NCI-H2107 treated with DMSO at 0.1 percent for 48 hours (cell line): ENCODE measurements at regions not wholly inside any gene's neighbourhood (a gene's known extent, or its start where the extent isn't known, plus 50 kb on each side); places are given as distances from the start of the nearest gene placed in this dataset.
A peak's percentile ranks its signal among the peaks of the same experiment; 100 is the strongest.
"Not testable (repeated sequence)": the region's sequence is repeated elsewhere in the genome, so short reads cannot be mapped to it uniquely, and the experiment has no call there.

Experiments
- DNase-seq: peaks from one replicate; lab custom pipeline; 2025; ENCODE audit not compliant: unreplicated experiment; lab: John Stamatoyannopoulos, UW

GRCh38 chr3:182388506-182388905, 404.8 kb upstream of the ATP11B start:
- no peak for DNase-seq

GRCh38 chr3:182389071-182389815, 404.1 kb upstream of the ATP11B start:
- peak; percentile 99 for DNase-seq

DNA sequence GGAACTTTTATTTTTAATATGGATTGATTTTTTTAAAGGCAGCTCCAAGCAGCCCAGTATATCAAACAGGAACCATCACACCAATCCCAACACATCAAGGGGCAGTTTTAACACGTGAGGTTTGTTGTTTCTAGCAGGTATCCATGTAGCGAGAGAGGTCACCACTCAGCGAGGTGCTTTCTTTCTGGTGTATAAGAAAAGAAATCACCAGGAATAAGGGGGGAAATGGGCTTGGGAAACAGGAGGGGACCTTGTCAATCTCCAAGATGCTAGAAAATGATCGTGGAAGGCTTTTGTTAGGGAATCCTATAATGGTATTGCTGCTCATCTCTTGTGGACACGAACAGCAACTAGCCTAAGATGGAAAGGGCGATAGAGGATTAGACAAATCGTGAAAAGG, 402.9 kb upstream of the ATP11B start:
- DNase-seq = no peak

- DNase-seq = no peak
Observed at GRCh38 chr3:182392182-182392937, 400.9 kb upstream of the ATP11B start.

GRCh38 chr3:182393151-182393550, 400.2 kb upstream of the ATP11B start:
- no peak for DNase-seq

DNA sequence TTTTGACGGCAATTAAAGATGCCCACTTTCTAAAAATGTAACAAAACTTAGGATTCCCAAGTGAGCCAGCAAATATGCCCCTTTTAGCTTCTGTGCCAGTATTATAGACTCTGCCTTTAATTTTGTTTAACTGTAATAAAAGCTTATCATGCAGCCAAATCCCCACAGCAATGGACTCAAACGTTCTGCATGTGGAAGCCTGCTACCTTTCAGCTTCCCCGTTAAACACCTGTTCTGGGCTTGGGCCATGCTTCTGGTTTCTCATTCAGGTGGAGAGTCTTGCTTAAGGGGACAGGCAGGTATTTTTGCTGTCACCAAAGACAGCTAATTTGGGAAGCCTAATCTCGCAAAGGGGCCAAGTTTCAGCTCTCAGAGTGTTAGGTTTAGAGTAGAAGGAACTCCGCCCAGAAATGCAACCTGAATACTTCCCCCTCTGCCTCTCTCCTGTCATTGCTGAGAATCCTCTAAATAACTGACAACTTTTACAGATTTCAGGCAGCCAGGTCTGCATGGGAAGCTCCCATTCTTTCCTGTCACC, 399.4 kb upstream of the ATP11B start:
- DNase-seq = peak; percentile 69

DNA sequence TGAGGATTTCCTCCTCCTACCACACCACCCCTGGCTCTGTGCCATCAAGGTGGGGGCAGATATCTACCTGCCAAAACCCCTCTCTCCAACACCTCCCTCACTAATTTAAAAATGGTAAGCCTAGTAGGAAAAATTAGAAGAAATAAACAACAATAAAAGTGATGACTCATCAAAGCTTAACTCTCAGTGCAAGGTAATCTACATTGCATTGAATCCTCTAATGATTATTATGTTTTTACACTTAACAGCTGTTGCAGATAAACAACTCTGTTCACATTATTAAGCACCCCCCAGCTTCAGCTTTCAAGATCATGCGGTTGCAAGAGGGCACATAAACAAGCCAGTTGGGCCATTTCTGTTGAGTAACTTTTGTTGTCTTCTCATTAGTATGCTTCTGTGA, 396.1 kb upstream of the ATP11B start:
- no peak for DNase-seq

- no peak for DNase-seq
Observed at GRCh38 chr3:182399978-182400737, 393.1 kb upstream of the ATP11B start.

- no peak for DNase-seq
Observed at GRCh38 chr3:182400838-182401237, 392.5 kb upstream of the ATP11B start.

GRCh38 chr3:182404031-182404430, 389.3 kb upstream of the ATP11B start:
- no peak for DNase-seq

GRCh38 chr3:182405759-182406158, 387.5 kb upstream of the ATP11B start:
- no peak for DNase-seq

DNA sequence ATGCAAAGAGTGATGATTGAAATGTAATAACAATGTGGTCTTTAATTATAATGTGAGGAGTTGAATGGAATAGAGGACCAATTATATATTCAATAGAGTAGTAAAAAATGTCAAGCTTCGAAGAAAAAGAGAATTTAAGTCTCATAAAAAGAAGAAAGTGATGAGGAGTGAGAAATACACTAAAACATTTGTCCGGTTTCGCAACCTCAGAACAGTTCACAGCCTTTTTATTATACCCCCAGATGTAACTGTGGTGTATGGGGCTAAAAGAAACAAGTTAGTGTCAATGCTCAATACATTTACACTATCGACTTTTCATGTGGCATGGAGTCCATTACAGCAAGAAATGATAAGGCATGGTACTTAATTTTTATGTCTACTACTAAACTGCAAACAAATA, 386.5 kb upstream of the ATP11B start:
- no peak for DNase-seq

DNA sequence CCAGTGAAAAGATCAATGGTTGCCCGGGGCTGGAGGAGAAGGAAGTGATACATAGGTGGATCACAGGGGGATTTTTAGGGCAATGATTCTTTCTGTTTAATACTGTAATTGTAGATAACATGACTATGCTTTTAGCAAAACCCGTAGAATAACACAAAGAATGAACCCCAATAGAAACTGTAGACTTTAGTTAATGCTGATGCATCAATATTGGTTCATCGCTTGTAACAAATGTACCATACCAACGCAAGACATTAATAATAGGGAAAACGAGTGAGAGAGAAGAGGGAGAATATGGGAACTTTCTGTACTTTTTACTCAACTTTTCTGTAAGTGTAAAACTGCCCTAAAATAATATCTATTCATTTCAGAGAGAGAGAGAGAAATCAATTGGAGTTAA, 383.3 kb upstream of the ATP11B start:
- no peak for DNase-seq

GRCh38 chr3:182412066-182412465, 381.2 kb upstream of the ATP11B start:
- DNase-seq = no peak

DNA sequence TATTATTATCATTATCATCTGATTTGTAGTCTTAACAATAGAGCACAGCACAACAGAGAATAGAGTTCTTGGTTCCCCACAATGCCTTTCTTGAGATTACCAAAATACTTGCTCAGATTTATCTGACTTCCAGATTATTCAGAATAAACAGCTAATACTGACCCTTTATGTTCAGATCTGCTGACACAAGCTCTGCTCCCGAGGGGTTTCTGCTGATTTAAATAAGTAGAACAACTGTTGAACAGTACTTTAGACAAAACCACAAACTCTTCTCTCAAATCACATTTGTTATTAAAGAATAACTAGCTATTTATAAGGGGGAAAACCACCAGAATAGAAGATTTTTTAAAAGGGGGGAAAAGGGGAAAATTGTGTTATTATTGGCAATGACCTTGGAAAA, 380.2 kb upstream of the ATP11B start:
- no peak for DNase-seq

DNA sequence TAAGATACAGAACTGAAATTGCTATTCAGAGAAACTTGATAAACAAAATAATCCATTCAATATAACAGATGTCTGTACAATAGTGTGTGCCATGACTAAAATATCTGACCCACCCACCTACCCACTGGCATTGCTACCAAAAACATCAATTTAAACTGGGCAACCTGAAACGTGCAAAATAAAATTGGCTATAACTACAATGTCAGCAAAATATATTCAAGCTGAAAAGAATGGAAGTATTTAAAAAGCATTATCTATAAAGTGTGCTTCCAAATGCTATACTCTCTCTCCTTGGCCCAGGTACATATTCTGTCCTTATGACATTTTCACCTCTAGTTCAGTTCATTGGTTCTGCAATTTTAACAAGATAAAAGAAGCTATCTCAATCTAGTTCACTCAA, 379.6 kb upstream of the ATP11B start:
- DNase-seq = no peak

DNA sequence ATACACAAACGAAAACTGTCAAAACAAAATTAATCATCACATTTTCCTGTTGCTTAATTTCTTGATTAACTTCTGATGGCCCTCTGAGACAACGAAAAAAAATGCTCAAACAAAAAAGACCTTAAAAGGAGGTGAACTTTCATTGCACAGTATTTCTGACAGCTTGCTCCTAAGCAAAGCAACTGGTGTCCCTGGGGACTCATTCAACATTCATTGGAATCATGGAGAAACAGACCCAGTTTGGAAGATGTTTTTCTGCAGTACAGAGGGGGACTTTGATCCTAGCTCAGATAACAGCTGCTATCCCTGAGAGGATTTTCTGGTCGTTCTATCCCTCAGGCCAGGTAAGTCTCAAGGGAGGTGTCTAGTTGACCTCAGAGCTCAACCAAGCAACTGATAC, 378.7 kb upstream of the ATP11B start:
- DNase-seq = peak; percentile 47

DNA sequence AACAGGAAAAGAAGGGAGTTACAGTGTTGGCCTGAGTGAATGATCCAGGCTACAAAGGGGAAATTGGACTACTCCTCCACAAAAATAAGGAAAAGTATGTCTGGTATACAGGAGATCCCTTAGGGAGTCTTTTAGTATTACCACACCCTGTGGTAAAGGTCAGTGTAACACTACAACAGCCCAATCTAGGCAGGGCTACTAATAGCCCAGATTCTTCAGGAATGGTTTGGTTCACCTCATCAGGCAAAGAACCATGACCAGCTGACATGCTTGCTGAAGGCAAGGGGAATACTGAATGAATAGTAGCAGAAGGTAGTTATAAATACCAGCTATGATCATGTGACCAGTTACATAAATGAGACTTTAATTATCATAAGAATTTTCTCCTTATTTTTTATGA, 372.6 kb upstream of the ATP11B start:
- no peak for DNase-seq

DNA sequence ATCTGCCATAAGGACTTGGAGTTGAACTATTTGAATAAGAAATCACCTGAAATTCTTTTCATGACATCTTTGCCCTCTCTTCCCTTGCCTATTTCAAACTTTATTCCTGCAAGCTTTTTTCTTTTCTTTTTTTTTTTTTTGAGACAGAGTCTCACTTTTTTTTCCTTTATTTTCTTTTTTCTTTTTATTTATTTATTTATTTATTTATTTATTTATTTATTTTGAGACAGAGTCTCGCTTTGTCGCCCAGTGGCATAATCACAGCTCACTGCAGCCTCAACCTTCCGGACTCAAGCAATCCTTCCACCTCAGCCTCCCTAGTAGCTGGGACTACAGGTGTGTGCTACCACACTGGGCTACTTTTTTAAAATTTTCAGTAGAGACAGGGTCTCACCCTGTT, 369.3 kb upstream of the ATP11B start:
- no peak for DNase-seq

GRCh38 chr3:182425926-182426718, 367.2 kb upstream of the ATP11B start:
- DNase-seq = not testable (repeated sequence)

- DNase-seq = not testable (repeated sequence)
Observed at GRCh38 chr3:182431972-182432371, 361.3 kb upstream of the ATP11B start.
